HL-60 (cell line): ENCODE measurements at regions not wholly inside any gene's neighbourhood (a gene's known extent, or its start where the extent isn't known, plus 50 kb on each side); places are given as distances from the start of the nearest gene placed in this dataset.

ENCODE experiments used
- DNase-seq, 2 experiments: peaks; one replicate each; pipeline ENCODE4 v3.0.0-alpha.2; 2010 to 2020; ENCODE audit warnings: low read depth in 1 of 2, low spot score in 1 of 2
- H3K27ac ChIP-seq: fragments of 250-450 bp; sonication (Bioruptor Pico); replicated peaks from 2 replicates; pipeline ENCODE4 v1.5.1; 2020; ENCODE audit warnings: mild to moderate bottlenecking, moderate library complexity
- H3K27me3 ChIP-seq: fragments of 250-450 bp; sonication (Bioruptor Pico); 2 replicates; pipeline ENCODE4 v1.5.1; 2021; ENCODE audit warnings: mild to moderate bottlenecking, moderate library complexity; ENCODE audit not compliant: insufficient read depth, poor library complexity, severe bottlenecking
- H3K4me3 ChIP-seq: replicated peaks from 2 replicates; pipeline ENCODE4 v1.5.1; 2011; ENCODE audit warnings: mild to moderate bottlenecking, control low read depth, low read length; ENCODE audit not compliant: insufficient read depth
- GABPA ChIP-seq: IDR thresholded peaks from 2 replicates; pipeline ENCODE4 v1.6.1; 2012; ENCODE audit warnings: low read depth
- POLR2AphosphoS5 ChIP-seq: IDR thresholded peaks from 2 replicates; pipeline ENCODE4 v1.6.1; 2012; ENCODE audit warnings: low read depth
- SPI1 ChIP-seq: IDR thresholded peaks from 2 replicates; pipeline ENCODE4 v1.6.1; 2012; ENCODE audit warnings: low read depth, mild to moderate bottlenecking, borderline replicate concordance
- TF ChIP-seq, protein P1 (sequence below): IDR thresholded peaks from 2 replicates; pipeline ENCODE4 v1.6.1; 2012; ENCODE audit warnings: low read depth; ENCODE audit not compliant: insufficient replicate concordance
- TF ChIP-seq, protein P2 (sequence below): IDR thresholded peaks from one replicate; pipeline ENCODE4 v1.5.1; 2011; ENCODE audit warnings: low read length, control low read depth, inconsistent platforms; ENCODE audit not compliant: insufficient read depth

DNA sequence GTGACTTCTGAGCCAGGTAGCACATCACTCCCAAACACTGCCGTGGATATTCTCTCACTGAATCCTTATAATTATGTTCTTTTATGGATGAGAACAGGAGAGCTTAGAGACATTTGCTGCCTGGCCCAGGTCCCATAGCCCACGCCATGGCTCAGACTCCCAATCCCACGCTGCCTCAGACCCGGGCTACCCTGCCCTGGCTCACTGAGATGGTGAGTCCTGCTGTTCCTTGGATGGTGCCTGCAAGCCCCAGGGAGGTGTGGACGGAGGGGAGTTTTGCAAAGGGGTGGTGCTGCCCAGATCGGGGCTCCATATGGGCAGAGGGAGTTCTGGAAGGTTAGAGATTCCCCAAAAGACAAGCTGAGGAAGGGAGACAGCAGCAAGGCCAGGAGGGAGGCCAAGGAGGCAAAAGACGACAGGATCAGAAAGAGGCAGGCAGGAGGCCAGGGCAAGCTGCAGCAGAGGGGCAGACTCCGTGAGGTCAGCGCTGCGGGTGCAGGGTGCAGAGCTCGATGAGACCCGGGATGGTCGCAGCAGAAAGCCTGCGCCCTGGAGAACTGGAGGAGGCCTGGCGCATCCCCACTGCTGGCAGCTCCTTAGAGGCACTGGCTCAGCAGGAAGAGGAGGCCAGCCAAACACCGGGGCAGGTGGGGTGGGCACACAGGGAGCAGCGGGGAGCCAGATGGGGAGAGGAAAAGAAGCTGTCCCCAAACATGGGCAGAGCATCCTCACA is 95.7 kb upstream of the ALDH1A3 start:
- no peak for DNase-seq
- TF ChIP-seq, protein P1, sequence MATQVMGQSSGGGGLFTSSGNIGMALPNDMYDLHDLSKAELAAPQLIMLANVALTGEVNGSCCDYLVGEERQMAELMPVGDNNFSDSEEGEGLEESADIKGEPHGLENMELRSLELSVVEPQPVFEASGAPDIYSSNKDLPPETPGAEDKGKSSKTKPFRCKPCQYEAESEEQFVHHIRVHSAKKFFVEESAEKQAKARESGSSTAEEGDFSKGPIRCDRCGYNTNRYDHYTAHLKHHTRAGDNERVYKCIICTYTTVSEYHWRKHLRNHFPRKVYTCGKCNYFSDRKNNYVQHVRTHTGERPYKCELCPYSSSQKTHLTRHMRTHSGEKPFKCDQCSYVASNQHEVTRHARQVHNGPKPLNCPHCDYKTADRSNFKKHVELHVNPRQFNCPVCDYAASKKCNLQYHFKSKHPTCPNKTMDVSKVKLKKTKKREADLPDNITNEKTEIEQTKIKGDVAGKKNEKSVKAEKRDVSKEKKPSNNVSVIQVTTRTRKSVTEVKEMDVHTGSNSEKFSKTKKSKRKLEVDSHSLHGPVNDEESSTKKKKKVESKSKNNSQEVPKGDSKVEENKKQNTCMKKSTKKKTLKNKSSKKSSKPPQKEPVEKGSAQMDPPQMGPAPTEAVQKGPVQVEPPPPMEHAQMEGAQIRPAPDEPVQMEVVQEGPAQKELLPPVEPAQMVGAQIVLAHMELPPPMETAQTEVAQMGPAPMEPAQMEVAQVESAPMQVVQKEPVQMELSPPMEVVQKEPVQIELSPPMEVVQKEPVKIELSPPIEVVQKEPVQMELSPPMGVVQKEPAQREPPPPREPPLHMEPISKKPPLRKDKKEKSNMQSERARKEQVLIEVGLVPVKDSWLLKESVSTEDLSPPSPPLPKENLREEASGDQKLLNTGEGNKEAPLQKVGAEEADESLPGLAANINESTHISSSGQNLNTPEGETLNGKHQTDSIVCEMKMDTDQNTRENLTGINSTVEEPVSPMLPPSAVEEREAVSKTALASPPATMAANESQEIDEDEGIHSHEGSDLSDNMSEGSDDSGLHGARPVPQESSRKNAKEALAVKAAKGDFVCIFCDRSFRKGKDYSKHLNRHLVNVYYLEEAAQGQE = no peak
- TF ChIP-seq POLR2AphosphoS5 (no peak), GABPA (no peak), SPI1 (no peak)
- TF ChIP-seq, protein P2, sequence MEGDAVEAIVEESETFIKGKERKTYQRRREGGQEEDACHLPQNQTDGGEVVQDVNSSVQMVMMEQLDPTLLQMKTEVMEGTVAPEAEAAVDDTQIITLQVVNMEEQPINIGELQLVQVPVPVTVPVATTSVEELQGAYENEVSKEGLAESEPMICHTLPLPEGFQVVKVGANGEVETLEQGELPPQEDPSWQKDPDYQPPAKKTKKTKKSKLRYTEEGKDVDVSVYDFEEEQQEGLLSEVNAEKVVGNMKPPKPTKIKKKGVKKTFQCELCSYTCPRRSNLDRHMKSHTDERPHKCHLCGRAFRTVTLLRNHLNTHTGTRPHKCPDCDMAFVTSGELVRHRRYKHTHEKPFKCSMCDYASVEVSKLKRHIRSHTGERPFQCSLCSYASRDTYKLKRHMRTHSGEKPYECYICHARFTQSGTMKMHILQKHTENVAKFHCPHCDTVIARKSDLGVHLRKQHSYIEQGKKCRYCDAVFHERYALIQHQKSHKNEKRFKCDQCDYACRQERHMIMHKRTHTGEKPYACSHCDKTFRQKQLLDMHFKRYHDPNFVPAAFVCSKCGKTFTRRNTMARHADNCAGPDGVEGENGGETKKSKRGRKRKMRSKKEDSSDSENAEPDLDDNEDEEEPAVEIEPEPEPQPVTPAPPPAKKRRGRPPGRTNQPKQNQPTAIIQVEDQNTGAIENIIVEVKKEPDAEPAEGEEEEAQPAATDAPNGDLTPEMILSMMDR = no peak
- Histone ChIP-seq H3K27me3 (no peaks in the 10 kb centered on the region), H3K4me3 (no peak overlapping the region), H3K27ac (no peak overlapping the region)

DNA sequence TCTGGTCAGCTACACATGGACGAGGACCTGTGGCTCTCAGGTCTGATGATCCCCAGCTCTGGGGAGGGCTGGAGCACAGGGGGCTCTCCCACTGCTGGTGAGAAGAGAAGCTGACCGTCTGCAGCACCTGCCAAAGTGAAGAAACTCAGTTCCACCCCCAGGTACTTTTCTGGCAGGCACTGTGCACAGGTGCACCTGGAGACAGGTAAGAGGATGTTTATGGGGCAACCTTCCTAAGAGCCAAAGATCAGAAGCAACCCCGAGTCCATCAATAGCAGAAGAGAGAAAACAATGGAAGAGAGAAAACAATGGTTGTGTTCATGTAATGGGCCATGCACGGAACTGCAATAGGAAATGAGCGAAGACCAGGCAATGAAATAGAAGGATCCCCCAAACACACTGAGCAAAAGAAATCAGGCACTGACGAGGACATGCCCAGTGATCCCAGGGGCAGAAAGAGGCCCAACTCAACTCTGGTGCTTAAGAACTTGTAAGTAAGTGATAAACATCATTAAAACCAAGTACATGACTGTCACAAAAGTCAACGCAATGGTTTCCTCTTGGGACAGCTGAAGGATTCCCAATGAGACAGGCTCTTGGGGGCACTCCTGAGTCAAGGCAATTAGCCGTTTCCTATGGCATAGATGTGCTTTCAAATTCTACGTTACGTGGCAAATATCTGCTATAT is 95.0 kb upstream of the ALDH1A3 start:
- TF ChIP-seq GABPA = no peak
- TF ChIP-seq, protein P2 = no peak
- TF ChIP-seq SPI1 = no peak
- TF ChIP-seq, protein P1 = no peak
- TF ChIP-seq POLR2AphosphoS5 = no peak
- Histone ChIP-seq H3K4me3 (no peak overlapping the region), H3K27me3 (no peaks in the 10 kb centered on the region), H3K27ac (no peak overlapping the region)
- DNase-seq = no peak

DNA sequence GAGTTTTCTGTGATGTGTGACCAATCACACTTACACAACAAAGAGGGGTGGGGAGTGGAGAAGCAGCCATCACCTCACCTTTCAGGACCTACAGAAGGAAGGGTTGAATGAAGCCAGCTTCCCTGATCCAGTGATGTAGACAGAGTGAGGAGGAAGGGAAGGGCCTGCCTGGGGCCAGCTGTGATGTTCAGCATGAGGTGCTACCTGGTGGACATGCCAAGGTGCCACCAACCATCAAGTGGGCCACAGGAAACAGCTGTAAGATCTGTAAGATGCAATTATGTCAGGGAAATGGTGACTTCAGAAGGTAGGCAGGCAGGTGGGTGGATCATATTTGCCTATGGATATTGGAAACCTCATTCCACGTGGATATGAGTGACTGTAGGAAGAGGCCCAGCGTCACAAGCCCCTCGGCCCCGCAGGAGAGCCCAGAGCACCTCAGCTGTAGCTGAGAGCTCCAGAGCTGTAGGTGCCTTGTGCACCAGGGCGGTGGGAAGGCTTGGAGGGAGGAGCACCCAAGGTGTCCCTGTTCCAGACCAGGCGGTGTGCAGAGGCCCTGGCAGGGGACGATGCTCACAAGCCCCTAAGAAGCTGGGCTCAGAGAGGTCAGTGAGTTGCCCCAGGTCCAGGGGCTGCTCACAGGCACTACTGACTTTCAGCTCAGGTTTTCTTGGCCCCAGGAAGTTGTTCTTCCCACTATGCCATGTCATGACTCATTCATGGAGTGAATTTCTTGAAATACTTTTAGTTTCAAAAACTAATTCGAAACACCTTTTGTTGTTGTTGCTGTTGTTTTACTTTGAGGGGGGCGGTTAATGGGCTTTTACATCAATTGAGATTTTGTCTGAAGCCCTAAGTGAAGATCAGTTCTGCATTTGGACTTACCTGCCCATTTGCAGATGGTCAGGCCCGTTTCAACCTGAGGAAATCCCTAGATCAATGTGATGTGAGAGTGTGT is 94.2 kb upstream of the ALDH1A3 start:
- Histone ChIP-seq H3K27ac (no peak overlapping the region), H3K27me3 (no peaks in the 10 kb centered on the region), H3K4me3 (no peak overlapping the region)
- TF ChIP-seq POLR2AphosphoS5 (no peak), SPI1 (no peak), GABPA (no peak)
- TF ChIP-seq, protein P2 = no peak
- TF ChIP-seq, protein P1 = no peak
- DNase-seq = no peak
